GM18508 (cell line): ENCODE measurements at regions not wholly inside any gene's neighbourhood (a gene's known extent, or its start where the extent isn't known, plus 50 kb on each side); places are given as distances from the start of the nearest gene placed in this dataset.

Experiments used
- ATAC-seq: cut with Tn5 transposase; IDR thresholded peaks from one replicate; pipeline ENCODE4 v1.9.1; 2021; ENCODE audit warnings: moderate number of reproducible peaks; ENCODE audit not compliant: insufficient read depth, unreplicated experiment

- no peak for ATAC-seq
Observed at GRCh38 chr10:120641695-120642094, 184.7 kb downstream of the PLPP4 start.

DNA sequence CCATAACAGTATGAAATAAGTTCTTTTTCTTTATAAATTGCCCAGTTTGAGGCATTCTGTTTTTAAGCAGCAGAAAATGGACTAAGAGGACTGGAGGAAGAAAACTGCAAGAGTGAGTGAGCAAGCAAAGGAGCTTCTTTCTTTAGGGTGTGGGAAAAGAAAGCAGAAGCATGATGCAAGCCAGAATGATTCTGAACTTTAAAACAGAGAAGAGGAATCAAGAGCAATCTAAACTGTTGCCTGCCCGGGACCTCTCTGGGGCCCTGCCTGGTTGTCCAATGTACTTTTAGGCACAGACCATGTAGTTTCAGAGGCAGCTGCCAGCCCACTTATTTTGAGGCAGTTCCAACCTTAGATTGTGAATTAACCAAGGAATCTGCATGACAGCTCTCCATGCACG is 186.3 kb downstream of the PLPP4 start:
- ATAC-seq = no peak

DNA sequence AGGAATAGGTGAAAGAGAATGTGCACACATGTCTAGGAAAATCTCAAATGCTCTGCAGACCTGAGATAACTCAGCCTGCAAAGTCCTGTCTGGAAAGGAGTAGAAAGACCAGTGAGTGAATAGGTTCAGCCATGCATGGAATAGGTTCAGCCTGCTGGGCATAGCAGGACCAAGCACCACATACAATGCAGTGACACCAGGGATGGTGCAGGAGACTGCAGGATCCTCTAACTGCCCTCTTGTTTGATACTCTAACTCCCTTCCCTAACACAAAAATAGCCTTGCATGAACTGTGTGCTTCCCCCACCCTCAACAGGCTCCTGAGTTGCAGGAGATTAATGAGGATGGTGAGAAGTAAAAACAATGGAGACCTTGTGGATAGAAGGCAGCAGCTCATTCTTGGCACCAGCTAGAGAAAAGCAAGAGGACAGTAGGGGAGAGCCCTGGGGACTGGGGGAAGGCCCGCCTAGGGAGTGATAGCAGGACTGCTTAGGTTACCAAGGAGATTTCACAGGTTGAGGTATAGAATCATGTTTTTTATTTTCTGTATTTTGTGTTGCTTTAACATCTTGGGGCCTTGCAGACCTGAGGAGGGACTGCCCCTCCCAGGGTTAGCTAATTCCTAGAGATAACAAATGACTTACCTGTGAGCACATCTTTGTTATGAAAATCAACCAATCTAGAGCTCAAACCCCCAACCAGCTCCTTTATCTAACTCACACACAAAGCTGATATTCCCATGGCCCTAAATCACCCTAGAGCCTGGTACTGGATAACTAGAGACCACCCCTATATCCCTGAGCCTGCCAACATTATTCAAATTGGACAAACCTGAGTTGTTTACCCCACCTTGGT is 187.8 kb downstream of the PLPP4 start:
- no peak for ATAC-seq

GRCh38 chr10:120646159-120646732 is 189.2 kb downstream of the PLPP4 start:
- no peak for ATAC-seq

GRCh38 chr10:120646738-120647456 is 189.9 kb downstream of the PLPP4 start:
- ATAC-seq = no peak

GRCh38 chr10:120650705-120651399 is 193.8 kb downstream of the PLPP4 start:
- ATAC-seq = no peak

DNA sequence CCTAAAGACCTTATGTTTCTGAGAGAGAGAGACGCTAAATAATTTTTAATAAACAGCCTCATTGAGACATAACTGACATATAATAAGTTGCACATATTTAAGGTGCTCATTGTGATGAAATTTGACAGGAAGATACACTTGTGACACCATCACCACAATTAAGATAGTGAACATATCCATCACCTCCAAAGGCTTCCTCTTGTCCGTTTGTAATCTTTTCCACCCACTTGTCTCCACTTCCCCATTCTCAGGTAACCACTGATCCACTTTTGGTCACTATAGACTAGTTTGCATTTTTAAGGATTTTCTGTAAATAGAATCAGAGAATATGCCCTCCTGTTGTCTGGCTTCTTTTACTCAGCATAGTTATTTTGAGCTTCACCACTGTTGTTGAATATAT is 195.1 kb upstream of the WDR11 start:
- ATAC-seq = no peak

GRCh38 chr10:120657371-120657770 is 193.8 kb upstream of the WDR11 start:
- no peak for ATAC-seq

- no peak for ATAC-seq
Observed at GRCh38 chr10:120658943-120659885, 191.9 kb upstream of the WDR11 start.

- no peak for ATAC-seq
Observed at GRCh38 chr10:120666308-120666707, 184.9 kb upstream of the WDR11 start.

- no peak for ATAC-seq
Observed at GRCh38 chr10:120667276-120667675, 183.9 kb upstream of the WDR11 start.

DNA sequence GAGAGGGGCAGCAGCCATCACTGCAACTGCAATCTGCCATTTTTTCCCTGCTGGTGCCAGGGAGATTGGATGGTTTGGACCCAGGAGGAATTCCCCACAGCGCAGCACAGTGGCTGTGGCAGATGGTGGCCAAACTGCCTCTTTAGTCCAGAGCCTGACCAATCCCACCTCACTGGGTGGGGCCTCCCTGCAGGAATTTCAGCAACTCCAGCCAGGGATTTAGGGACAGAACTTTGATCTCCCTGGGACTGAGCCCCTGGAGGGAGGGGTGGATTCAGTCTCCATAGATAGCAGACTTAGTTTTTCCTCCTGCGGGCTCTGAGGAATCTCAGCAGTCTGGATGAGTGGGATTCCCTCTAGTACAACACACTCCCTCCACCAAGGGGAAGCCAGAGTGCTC is 179.7 kb upstream of the WDR11 start:
- ATAC-seq = no peak

- no peak for ATAC-seq
Observed at GRCh38 chr10:120683454-120683853, 167.7 kb upstream of the WDR11 start.

GRCh38 chr10:120684226-120684625 is 166.9 kb upstream of the WDR11 start:
- ATAC-seq = no peak

- ATAC-seq = no peak
Observed at GRCh38 chr10:120685136-120685535, 166.0 kb upstream of the WDR11 start.

- no peak for ATAC-seq
Observed at GRCh38 chr10:120688928-120689327, 162.2 kb upstream of the WDR11 start.

DNA sequence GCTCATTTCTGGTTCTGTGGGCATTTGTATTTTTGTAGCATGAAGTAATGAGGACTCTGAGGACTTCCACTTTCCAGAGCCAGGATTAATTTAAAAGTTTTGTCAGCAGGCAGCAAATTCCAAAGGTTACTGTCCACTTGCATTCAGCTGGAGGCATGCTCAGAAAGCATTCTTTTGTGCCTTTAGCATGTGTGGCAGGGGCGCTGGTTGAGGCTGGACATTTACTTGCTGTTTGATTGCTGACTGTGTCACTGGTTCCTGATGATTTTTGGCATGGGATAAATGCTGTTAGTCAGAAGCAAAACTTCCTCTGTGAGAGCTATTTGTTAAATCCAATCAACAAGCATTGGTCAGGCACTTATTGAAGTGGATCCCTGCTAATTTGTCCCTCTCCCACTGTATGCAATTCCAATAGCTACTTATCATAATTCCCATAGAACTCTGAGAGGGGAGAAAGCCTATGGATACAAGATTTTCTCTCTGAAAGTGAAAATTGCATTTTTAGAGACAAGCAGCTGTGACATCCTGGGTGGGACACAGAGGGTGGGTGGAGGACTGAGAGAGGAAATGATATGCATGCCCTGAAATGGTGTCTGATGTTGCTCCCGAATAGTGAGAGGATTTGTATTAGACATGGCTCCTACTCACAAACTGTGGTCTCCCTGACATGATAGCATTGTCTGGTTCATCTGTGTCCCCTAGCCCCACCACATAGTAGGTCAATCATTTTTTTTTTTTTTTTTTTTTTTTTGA is 161.2 kb upstream of the WDR11 start:
- ATAC-seq = no peak

GRCh38 chr10:120691625-120692024 is 159.5 kb upstream of the WDR11 start:
- no peak for ATAC-seq

GRCh38 chr10:120700426-120700825 is 150.7 kb upstream of the WDR11 start:
- ATAC-seq = no peak
